ENCODE measurements at regions not wholly inside any gene's neighbourhood (a gene's known extent, or its start where the extent isn't known, plus 50 kb on each side); places are given as distances from the start of the nearest gene placed in this dataset.
A peak's percentile ranks its signal among the peaks of the same experiment; 100 is the strongest.
"Not testable (repeated sequence)": the region's sequence is repeated elsewhere in the genome, so short reads cannot be mapped to it uniquely, and the experiment has no call there.

GRCh38 chr5:82434696-82435660 is 156.8 kb upstream of the RPS23 start:
- not testable (repeated sequence) for H3K4me3 ChIP-seq (ENCODE audit: low read depth, low read length); DNase-seq (ENCODE audit: low read depth)

GRCh38 chr5:82426464-82427154 is 148.5 kb upstream of the RPS23 start:
- no peak for DNase-seq (ENCODE audit: low read depth)
- no peak overlapping the region for H3K4me3 ChIP-seq (ENCODE audit: low read depth, low read length)

- no peak overlapping the region for H3K4me3 ChIP-seq (ENCODE audit: low read depth, low read length)
- no peak for DNase-seq (ENCODE audit: low read depth)
Observed at GRCh38 chr5:82425591-82425990, 147.4 kb upstream of the RPS23 start.

GRCh38 chr5:82424211-82424610 is 146.1 kb upstream of the RPS23 start:
- no peak overlapping the region for H3K4me3 ChIP-seq (ENCODE audit: low read depth, low read length)
- no peak for DNase-seq (ENCODE audit: low read depth)

DNA sequence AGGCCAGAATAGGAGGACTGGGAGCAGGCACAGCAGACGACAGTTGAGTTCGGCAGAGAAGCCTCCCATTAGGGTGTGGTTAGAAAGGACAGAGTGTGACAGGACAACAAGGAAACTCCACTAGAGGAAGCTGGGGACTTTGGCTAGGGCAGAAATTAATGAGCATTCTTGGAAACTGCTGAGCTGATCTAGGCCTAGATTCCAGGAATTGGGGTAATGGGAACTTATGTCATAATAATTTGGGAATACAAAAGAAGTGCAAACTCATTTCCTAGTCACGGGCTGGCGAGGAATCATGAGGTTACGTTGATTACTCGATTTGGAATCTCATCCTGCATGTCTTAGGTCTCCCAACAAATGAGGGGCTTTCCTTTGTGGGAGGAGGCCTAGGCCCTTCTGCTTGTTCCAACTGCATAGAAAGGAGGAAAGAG is 144.6 kb upstream of the RPS23 start:
- no peak for DNase-seq (ENCODE audit: low read depth)
- H3K4me3 ChIP-seq (ENCODE audit: low read depth, low read length), result no peak overlapping the region

DNA sequence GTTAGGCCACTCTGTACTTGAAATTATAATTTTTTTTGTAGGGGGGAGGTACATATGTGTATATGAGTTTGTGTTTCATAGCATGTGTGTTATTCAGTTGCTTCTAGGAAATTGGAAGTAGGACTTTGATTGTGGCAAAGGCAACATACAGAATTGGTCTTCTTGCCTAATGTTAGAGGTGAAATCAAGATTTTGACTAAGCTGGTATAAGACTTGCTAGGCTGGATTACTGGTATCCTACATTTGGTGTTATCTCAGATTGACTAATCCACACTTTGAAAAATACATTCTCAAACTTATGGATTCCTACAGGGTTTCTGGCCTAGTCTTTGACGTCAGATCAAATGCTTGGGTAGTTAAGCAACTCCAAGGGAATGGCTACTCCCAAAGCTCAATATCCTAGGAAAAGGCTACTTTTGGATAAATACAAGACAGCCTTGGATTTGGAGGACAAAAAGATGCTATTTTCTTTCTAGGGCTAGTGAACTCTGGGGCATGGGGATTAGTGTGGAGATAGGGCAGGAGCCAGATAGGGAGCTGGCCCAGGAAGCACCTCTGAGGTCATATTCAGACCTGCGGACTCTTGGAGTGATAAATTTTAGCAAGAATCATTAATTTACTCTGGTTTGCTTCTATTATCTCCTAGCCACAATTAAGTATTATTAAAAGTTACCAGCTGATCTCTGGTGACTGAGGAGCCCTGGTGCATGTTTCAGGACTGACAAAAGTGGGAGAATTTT is 144.0 kb upstream of the RPS23 start:
- no peak for DNase-seq (ENCODE audit: low read depth)
- no peak overlapping the region for H3K4me3 ChIP-seq (ENCODE audit: low read depth, low read length)

GRCh38 chr5:82421119-82421518 is 143.0 kb upstream of the RPS23 start:
- H3K4me3 ChIP-seq (ENCODE audit: low read depth, low read length), result no peak overlapping the region
- peak; percentile 94 for DNase-seq (ENCODE audit: low read depth)

GRCh38 chr5:82420524-82420923 is 142.4 kb upstream of the RPS23 start:
- DNase-seq (ENCODE audit: low read depth); H3K4me3 ChIP-seq (ENCODE audit: low read depth, low read length): not testable (repeated sequence)

GRCh38 chr5:82419559-82420332 is 141.6 kb upstream of the RPS23 start:
- H3K4me3 ChIP-seq (ENCODE audit: low read depth, low read length), result no peak overlapping the region
- DNase-seq (ENCODE audit: low read depth), result no peak

GRCh38 chr5:82418608-82418950 is 140.4 kb upstream of the RPS23 start:
- no peak for DNase-seq (ENCODE audit: low read depth)

DNA sequence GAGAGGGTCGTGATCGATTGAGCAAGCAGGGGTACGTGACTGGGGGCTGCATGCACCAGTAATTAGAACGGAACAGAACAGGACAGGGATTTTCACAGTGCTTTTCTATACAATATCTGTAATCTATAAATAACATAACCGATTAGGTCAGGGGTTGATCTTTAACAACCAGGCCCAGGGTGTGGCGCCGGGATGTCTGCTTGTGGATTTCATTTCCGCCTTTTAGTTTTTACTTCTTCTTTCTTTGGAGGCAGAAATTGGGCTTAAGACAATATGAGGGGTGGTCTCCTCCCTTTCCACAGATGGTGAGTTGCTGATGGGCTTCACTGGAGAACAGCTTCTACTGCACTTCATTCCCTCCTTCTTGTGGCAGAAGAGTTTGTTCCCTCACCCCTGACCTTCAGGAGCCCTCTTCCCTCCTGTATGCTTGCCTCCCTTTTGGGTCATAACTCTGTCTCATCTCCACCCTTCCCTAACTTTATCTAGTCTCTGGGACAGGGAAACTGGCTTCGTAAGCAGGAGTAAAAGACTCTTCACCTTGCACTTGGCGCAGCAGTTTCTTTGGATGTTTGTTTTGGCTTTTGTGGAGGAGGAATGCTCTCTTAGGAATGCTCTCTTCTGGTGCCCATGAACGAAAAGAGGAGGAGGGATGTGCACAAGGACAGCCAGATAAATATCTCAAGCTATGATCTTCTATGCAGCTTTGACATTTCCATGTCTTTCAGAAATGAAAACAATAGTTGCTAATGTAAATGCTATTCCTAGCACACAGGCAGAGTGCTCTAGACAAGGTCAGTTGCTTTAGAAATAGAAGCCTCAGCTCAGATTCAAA is 139.8 kb upstream of the RPS23 start:
- no peak for DNase-seq (ENCODE audit: low read depth)
- no peak overlapping the region for H3K4me3 ChIP-seq (ENCODE audit: low read depth, low read length)

More at GRCh38 chr5:82418608-82418950, 140.4 kb upstream of the RPS23 start:
- no peak overlapping the region for H3K4me3 ChIP-seq (ENCODE audit: low read depth, low read length)

DNA sequence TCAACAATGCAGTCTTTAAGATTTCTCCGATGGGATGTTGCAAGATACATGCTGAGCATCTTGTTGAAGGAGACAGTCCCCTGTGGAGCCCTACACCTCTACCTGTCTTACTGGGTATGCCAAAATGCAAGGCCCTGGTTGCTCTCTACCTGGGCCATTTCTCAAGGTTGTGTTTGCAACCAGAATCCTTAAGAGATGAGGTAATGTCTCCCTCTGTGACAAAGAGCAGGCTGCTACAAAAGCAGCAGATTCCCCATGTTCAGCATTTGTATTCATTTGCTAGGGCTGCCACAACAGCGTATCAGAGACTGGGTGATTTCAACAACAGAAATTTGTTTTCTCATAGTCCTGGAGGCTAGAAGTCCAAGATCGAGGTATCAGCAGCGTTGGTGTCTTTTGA is 138.4 kb upstream of the RPS23 start:
- H3K4me3 ChIP-seq (ENCODE audit: low read depth, low read length), result no peak overlapping the region
- DNase-seq (ENCODE audit: low read depth), result no peak

GRCh38 chr5:82414041-82414388 is 135.9 kb upstream of the RPS23 start:
- DNase-seq (ENCODE audit: low read depth), result no peak
- no peak overlapping the region for H3K4me3 ChIP-seq (ENCODE audit: low read depth, low read length)

DNA sequence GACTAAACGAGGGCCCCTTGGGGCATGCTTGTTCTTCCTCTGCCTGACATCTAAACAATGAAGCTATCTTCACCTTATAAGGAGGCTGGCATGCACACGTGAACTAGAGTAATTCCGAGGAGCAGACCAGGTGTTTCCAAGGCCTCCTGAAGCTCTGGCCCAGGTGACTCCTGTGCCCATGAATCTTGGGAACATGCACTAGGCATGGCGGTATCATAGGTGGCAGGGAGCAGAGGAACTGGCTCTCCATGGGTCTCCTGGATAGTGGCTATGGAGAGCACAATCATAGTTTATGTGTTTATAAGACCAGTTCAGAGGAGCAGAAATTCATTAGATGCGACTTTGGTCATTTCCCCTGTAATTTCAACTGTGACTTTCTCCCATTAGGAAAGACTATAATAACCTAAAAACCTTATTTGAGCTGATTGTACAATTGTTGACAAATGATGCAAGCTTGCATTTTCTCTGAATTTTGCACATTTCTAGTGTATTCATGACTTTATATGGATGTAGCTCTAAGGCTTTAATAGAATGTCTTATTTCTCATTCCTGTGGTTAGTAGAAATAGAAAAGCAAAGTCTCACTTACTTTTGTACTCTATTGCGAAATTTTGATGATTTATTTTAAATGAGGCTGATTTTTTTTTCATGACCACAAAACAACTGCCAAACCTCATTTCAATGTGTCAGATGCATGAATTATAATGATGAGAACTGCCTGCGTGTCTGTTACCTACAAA is 135.3 kb upstream of the RPS23 start:
- H3K4me3 ChIP-seq (ENCODE audit: low read depth, low read length), result no peak overlapping the region
- peak; percentile 85 for DNase-seq (ENCODE audit: low read depth)

DNA sequence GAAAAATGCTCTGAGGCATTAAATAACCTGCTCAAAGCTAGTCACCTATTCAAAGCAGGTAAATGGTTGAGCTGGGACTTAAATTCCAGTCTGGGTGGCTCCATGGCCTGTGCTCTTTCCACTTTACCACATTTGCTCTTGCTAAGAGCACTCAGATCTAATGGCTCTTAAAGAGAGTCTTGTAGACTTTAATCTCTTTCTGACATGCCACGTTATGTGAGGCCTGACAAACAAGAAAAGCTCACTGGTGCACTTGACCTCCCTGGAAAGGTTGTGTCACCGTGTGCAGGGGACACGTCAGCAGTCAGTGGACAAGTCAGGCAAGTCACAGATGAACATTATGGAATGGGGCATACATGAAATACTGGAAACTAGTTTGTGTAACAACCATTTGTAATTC is 129.9 kb upstream of the RPS23 start:
- no peak overlapping the region for H3K4me3 ChIP-seq (ENCODE audit: low read depth, low read length)
- DNase-seq (ENCODE audit: low read depth), result no peak

- peak; percentile 99 for DNase-seq (ENCODE audit: low read depth)
Observed at GRCh38 chr5:82406205-82406773, 128.1 kb upstream of the RPS23 start.

DNA sequence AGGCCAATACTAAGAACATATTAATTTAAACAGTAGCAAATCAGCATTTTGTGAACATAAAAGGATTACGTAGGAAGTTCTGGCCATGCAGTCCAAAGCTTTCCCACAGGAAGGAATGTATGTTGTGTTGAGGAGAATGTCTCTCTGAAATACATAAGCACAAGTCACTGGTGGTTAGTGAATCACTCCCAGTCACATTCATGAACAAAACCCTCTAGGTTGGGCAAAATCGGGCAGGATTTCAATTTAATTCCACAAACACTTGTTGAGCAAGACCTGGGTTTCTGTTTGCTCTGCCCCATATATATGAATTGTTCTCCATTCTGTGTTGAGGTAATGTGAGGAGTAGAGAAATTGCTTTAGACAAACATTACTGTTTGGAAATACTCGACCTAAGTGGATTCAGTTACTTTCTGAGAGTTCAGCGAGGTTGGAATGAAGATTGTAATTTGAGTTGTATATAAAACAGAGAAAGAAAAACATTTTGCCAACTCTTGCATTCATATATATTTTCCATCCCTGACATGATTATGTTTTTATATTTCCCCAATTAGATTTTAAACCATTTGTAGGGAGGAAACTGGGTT is 127.6 kb upstream of the RPS23 start:
- DNase-seq (ENCODE audit: low read depth), result peak; percentile 100
- H3K4me3 ChIP-seq (ENCODE audit: low read depth, low read length), result no peak overlapping the region

More at GRCh38 chr5:82406205-82406773, 128.1 kb upstream of the RPS23 start:
- H3K4me3 ChIP-seq (ENCODE audit: low read depth, low read length), result no peak overlapping the region
